K562 (cell line): ENCODE measurements at regions not wholly inside any gene's neighbourhood (a gene's known extent, or its start where the extent isn't known, plus 50 kb on each side); places are given as distances from the start of the nearest gene placed in this dataset.

Source experiments
- IRF1 ChIP-seq: sonication (generic); formaldehyde crosslinking; IDR thresholded peaks from 2 replicates; pipeline ENCODE4 v1.8.0; 2022; ENCODE audit warnings: missing genetic modification reagents, mild to moderate bottlenecking, borderline replicate concordance
- LCOR ChIP-seq: sonication (generic); formaldehyde crosslinking; IDR thresholded peaks from 2 replicates; pipeline ENCODE4 v1.8.0; 2022; ENCODE audit warnings: mild to moderate bottlenecking, missing genetic modification reagents
- MXI1 ChIP-seq: IDR thresholded peaks from 2 replicates; pipeline ENCODE4 v1.6.1; 2011; ENCODE audit warnings: low read depth, mild to moderate bottlenecking, improper control_type of control experiment, low read length
- MYNN ChIP-seq, 2 experiments: sonication (generic); formaldehyde crosslinking in 1 of 2; IDR thresholded peaks; 2 replicates each; pipeline versions ENCODE4 v1.5.0 to v1.6.1; 2016 to 2020; ENCODE audit warnings: antibody characterized with exemption in 1 of 2, missing genetic modification reagents in 1 of 2
- POLR2A ChIP-seq: fragments of 450-650 bp; conservative IDR thresholded peaks from 2 replicates; pipeline ENCODE4 v1.6.1; 2016
- POU5F1 ChIP-seq: fragments of 150-350 bp; IDR thresholded peaks from 2 replicates; pipeline ENCODE4 v1.6.1; 2014; ENCODE audit warnings: borderline replicate concordance, low read length, low read depth, mild to moderate bottlenecking; ENCODE audit not compliant: partially characterized antibody
- RNF2 ChIP-seq: sonication (generic); IDR thresholded peaks from 2 replicates; pipeline ENCODE4 v1.6.1; 2016
- SMAD4 ChIP-seq: fragments of 250-450 bp; sonication (Bioruptor Pico); conservative IDR thresholded peaks from 2 replicates; pipeline ENCODE4 v1.8.0; 2021; ENCODE audit warnings: inconsistent platforms, mild to moderate bottlenecking, moderate library complexity
- SMC3 ChIP-seq: conservative IDR thresholded peaks from 2 replicates; pipeline ENCODE4 v1.6.1; 2011; ENCODE audit warnings: low read depth, low read length, improper control_type of control experiment; ENCODE audit not compliant: insufficient read depth
- TRIM25 ChIP-seq: fragments of 450-650 bp; IDR thresholded peaks from 2 replicates; pipeline ENCODE4 v1.7.0; 2016; ENCODE audit warnings: borderline replicate concordance
- XRCC5 ChIP-seq: fragments of 200-400 bp; formaldehyde crosslinking; IDR thresholded peaks from 2 replicates; pipeline ENCODE4 v1.6.1; 2017; ENCODE audit warnings: low read depth, mild to moderate bottlenecking, low read length
- TF ChIP-seq, protein P1 (sequence below), 3 experiments: IDR thresholded peaks in 2 of 3; conservative IDR thresholded peaks in 1 of 3; 2 replicates each; pipeline ENCODE4 v1.5.1; 2011 to 2012; ENCODE audit warnings: low read length in 3 of 3, mild to moderate bottlenecking in 3 of 3, control low read depth in 2 of 3, improper control_type of control experiment in 1 of 3, inconsistent platforms in 1 of 3, low read depth in 1 of 3, mixed read lengths in 1 of 3, moderate library complexity in 1 of 3; ENCODE audit not compliant: insufficient read depth in 2 of 3
- TF ChIP-seq, protein P2 (sequence below): fragments of 250-450 bp; sonication (Bioruptor Pico); IDR thresholded peaks from 2 replicates; pipeline ENCODE4 v1.5.0; 2020; ENCODE audit warnings: mild to moderate bottlenecking
- TF ChIP-seq, protein P3 (sequence below), 2 experiments: fragments of 450-650 bp; formaldehyde crosslinking in 1 of 2; IDR thresholded peaks; 2 replicates each; pipeline versions ENCODE4 v1.4.0 to v1.6.1; 2014 to 2020; ENCODE audit warnings: mild to moderate bottlenecking in 2 of 2, borderline replicate concordance in 1 of 2, low read depth in 1 of 2

DNA sequence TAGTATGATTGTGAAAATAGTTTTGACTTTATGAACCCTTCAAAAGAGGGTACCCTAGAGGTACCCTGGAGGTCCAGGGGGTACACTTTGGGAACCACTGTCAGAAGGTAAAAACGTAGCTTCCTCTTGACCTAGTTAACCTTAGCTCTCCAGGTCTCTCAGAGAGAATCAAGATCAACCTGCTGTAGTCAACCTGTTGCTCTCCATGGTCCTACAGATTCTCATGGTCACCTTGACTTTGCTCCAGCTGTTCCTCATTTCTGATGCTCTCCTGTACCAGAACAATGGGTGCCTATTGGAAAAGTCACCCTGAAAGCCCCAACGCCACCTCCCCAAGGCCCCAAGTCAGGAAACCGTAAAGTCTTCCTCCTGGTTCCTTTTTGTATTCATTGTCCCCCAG is 294.4 kb upstream of the CDH4 start:
- TF ChIP-seq POLR2A (no peak), LCOR (no peak), MXI1 (no peak), TRIM25 (no peak), SMAD4 (CRISPR knock-in tag) (no peak), XRCC5 (no peak), RNF2 (no peak), IRF1 (CRISPR knock-in tag) (no peak), SMC3 (no peak), POU5F1 (no peak), MYNN (IDR thresholded peaks at IDR 0.05) (no peak), MYNN (CRISPR knock-in tag; IDR thresholded peaks at IDR 0.05) (no peak)
- TF ChIP-seq, protein P1, sequence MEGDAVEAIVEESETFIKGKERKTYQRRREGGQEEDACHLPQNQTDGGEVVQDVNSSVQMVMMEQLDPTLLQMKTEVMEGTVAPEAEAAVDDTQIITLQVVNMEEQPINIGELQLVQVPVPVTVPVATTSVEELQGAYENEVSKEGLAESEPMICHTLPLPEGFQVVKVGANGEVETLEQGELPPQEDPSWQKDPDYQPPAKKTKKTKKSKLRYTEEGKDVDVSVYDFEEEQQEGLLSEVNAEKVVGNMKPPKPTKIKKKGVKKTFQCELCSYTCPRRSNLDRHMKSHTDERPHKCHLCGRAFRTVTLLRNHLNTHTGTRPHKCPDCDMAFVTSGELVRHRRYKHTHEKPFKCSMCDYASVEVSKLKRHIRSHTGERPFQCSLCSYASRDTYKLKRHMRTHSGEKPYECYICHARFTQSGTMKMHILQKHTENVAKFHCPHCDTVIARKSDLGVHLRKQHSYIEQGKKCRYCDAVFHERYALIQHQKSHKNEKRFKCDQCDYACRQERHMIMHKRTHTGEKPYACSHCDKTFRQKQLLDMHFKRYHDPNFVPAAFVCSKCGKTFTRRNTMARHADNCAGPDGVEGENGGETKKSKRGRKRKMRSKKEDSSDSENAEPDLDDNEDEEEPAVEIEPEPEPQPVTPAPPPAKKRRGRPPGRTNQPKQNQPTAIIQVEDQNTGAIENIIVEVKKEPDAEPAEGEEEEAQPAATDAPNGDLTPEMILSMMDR (IDR thresholded peaks at IDR 0.05 in 2 of 3, conservative IDR thresholded peaks at IDR 0.05 in 1 of 3; ENCODE audit: insufficient read depth in 2 of 3, low read depth in 1 of 3, low read length in 3 of 3): no peak
- TF ChIP-seq, protein P2, sequence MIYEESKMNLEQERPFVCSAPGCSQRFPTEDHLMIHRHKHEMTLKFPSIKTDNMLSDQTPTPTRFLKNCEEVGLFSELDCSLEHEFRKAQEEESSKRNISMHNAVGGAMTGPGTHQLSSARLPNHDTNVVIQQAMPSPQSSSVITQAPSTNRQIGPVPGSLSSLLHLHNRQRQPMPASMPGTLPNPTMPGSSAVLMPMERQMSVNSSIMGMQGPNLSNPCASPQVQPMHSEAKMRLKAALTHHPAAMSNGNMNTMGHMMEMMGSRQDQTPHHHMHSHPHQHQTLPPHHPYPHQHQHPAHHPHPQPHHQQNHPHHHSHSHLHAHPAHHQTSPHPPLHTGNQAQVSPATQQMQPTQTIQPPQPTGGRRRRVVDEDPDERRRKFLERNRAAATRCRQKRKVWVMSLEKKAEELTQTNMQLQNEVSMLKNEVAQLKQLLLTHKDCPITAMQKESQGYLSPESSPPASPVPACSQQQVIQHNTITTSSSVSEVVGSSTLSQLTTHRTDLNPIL (CRISPR knock-in tag): no peak
- TF ChIP-seq, protein P3, sequence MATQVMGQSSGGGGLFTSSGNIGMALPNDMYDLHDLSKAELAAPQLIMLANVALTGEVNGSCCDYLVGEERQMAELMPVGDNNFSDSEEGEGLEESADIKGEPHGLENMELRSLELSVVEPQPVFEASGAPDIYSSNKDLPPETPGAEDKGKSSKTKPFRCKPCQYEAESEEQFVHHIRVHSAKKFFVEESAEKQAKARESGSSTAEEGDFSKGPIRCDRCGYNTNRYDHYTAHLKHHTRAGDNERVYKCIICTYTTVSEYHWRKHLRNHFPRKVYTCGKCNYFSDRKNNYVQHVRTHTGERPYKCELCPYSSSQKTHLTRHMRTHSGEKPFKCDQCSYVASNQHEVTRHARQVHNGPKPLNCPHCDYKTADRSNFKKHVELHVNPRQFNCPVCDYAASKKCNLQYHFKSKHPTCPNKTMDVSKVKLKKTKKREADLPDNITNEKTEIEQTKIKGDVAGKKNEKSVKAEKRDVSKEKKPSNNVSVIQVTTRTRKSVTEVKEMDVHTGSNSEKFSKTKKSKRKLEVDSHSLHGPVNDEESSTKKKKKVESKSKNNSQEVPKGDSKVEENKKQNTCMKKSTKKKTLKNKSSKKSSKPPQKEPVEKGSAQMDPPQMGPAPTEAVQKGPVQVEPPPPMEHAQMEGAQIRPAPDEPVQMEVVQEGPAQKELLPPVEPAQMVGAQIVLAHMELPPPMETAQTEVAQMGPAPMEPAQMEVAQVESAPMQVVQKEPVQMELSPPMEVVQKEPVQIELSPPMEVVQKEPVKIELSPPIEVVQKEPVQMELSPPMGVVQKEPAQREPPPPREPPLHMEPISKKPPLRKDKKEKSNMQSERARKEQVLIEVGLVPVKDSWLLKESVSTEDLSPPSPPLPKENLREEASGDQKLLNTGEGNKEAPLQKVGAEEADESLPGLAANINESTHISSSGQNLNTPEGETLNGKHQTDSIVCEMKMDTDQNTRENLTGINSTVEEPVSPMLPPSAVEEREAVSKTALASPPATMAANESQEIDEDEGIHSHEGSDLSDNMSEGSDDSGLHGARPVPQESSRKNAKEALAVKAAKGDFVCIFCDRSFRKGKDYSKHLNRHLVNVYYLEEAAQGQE (IDR thresholded peaks at IDR 0.05; ENCODE audit: borderline replicate concordance): peak; percentile 31; the same call in 1 of the 2 replicates
- TF ChIP-seq, protein P3 (CRISPR knock-in tag; IDR thresholded peaks at IDR 0.05; ENCODE audit: low read depth): no peak
